Stimulated activated CD8-positive, alpha-beta memory T cell treated with anti-CD3 and anti-CD28 coated beads, Interleukin-12 subunit alpha, Interleukin-12 subunit beta, amount 100 ng/mL, for 1 hour (primary cell): ENCODE measurements at regions not wholly inside any gene's neighbourhood (a gene's known extent, or its start where the extent isn't known, plus 50 kb on each side); places are given as distances from the start of the nearest gene placed in this dataset.

Source experiments
- DNase-seq: peaks from one replicate; pipeline ENCODE4 v3.0.0-alpha.2; 2020; ENCODE audit warnings: low read depth

- no peak for DNase-seq
These were observed 538.0 kb upstream of the PLXNA2 start for GRCh38 chr1:208782186-208782585.

GRCh38 chr1:208785629-208786028 is 541.4 kb upstream of the PLXNA2 start:
- DNase-seq = no peak

GRCh38 chr1:208787219-208787618 is 543.0 kb upstream of the PLXNA2 start:
- DNase-seq = no peak

- no peak for DNase-seq
These were observed 543.9 kb upstream of the PLXNA2 start for GRCh38 chr1:208788013-208788540.

- DNase-seq = no peak
These were observed 547.3 kb upstream of the PLXNA2 start for GRCh38 chr1:208791456-208791855.

GRCh38 chr1:208793861-208794345 is 549.7 kb upstream of the PLXNA2 start:
- DNase-seq = no peak

- no peak for DNase-seq
These were observed 555.0 kb upstream of the PLXNA2 start for GRCh38 chr1:208799186-208799585.

GRCh38 chr1:208803011-208803811 is 559.0 kb upstream of the PLXNA2 start:
- no peak for DNase-seq

GRCh38 chr1:208807446-208808127 is 563.4 kb upstream of the PLXNA2 start:
- DNase-seq = no peak

- DNase-seq = no peak
These were observed 564.1 kb upstream of the PLXNA2 start for GRCh38 chr1:208808301-208808700.

GRCh38 chr1:208809876-208810275 is 565.7 kb upstream of the PLXNA2 start:
- no peak for DNase-seq

- no peak for DNase-seq
These were observed 574.7 kb upstream of the PLXNA2 start for GRCh38 chr1:208818770-208819445.

GRCh38 chr1:208820580-208821212 is 576.5 kb upstream of the PLXNA2 start:
- DNase-seq = no peak

GRCh38 chr1:208821939-208822338 is 577.8 kb upstream of the PLXNA2 start:
- DNase-seq = no peak

- no peak for DNase-seq
These were observed 581.1 kb upstream of the PLXNA2 start for GRCh38 chr1:208825300-208825699.

- DNase-seq = no peak
These were observed 585.4 kb upstream of the PLXNA2 start for GRCh38 chr1:208829595-208829994.

- DNase-seq = no peak
These were observed 590.4 kb upstream of the PLXNA2 start for GRCh38 chr1:208834381-208835096.

GRCh38 chr1:208835097-208835463 is 590.9 kb upstream of the PLXNA2 start:
- no peak for DNase-seq

- no peak for DNase-seq
These were observed 591.6 kb upstream of the PLXNA2 start for GRCh38 chr1:208835781-208836180.

- no peak for DNase-seq
These were observed 593.1 kb upstream of the PLXNA2 start for GRCh38 chr1:208837242-208837641.

- DNase-seq = no peak
These were observed 597.3 kb upstream of the PLXNA2 start for GRCh38 chr1:208841436-208841835.

GRCh38 chr1:208842451-208842850 is 598.3 kb upstream of the PLXNA2 start:
- no peak for DNase-seq
